ENCODE measurements at regions not wholly inside any gene's neighbourhood (a gene's known extent, or its start where the extent isn't known, plus 50 kb on each side); places are given as distances from the start of the nearest gene placed in this dataset.

GRCh38 chr12:47351526-47351925 is 271.8 kb upstream of the AMIGO2 start:
- Histone ChIP-seq H3K36me3 (replicated peaks in 1 of 2; ENCODE audit: control insufficient read depth in 1 of 2, insufficient read depth in 2 of 2, low read length in 1 of 2) (no peaks in the 10 kb centered on the region), H3K4me3 (ENCODE audit: low read depth in 2 of 2, low read length in 1 of 2) (no peak overlapping the region), H2AFZ (ENCODE audit: low read depth) (no peak overlapping the region), H3K9ac (no peak overlapping the region), H3K4me2 (no peak overlapping the region), H3K27me3 (ENCODE audit: insufficient read depth) (peaks cover 18% of the 10 kb centered on the region; the same call in 1 of the 2 replicates), H3K4me1 (ENCODE audit: control insufficient read depth in 1 of 2, insufficient read depth in 2 of 2, low read depth in 1 of 2, low read length in 1 of 2) (no peaks in the 10 kb centered on the region), H4K20me1 (ENCODE audit: insufficient read depth) (no peaks in the 10 kb centered on the region), H3K27ac (ENCODE audit: low read depth in 2 of 2, low read length in 1 of 2) (no peak overlapping the region), H3K9me2 (no peaks in the 10 kb centered on the region), H3K9me3 (no peaks in the 10 kb centered on the region), H3F3A (replicated peaks; ENCODE audit: insufficient read depth) (no peaks in the 10 kb centered on the region), H3K79me2 (ENCODE audit: insufficient read depth) (no peaks in the 10 kb centered on the region)
- WGBS (ENCODE audit: low lambda C conversion rate) = 22% methylated on average over 2 of the region's 2 CpGs
- DNase-seq = no peak
- TF ChIP-seq USF1 (IDR thresholded peaks at IDR 0.05; ENCODE audit: borderline replicate concordance, low read depth) = no peak
- TF ChIP-seq RCOR1 (IDR thresholded peaks at IDR 0.05; ENCODE audit: low read length) = no peak
- no peak for TF ChIP-seq JUND (IDR thresholded peaks at IDR 0.05)
- TF ChIP-seq, protein P1, sequence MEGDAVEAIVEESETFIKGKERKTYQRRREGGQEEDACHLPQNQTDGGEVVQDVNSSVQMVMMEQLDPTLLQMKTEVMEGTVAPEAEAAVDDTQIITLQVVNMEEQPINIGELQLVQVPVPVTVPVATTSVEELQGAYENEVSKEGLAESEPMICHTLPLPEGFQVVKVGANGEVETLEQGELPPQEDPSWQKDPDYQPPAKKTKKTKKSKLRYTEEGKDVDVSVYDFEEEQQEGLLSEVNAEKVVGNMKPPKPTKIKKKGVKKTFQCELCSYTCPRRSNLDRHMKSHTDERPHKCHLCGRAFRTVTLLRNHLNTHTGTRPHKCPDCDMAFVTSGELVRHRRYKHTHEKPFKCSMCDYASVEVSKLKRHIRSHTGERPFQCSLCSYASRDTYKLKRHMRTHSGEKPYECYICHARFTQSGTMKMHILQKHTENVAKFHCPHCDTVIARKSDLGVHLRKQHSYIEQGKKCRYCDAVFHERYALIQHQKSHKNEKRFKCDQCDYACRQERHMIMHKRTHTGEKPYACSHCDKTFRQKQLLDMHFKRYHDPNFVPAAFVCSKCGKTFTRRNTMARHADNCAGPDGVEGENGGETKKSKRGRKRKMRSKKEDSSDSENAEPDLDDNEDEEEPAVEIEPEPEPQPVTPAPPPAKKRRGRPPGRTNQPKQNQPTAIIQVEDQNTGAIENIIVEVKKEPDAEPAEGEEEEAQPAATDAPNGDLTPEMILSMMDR (IDR thresholded peaks at IDR 0.05) = no peak
- no peak for TF ChIP-seq FOXJ3 (CRISPR knock-in tag; IDR thresholded peaks at IDR 0.05)
- no peak for TF ChIP-seq EZH2phosphoT487 (IDR thresholded peaks at IDR 0.05; ENCODE audit: borderline replicate concordance, low read depth)
- CTCF ChIA-PET = no interaction called here
- POLR2A ChIA-PET = no interaction called here

GRCh38 chr12:47350062-47350408 is 270.3 kb upstream of the AMIGO2 start:
- Histone ChIP-seq H3K27me3 (ENCODE audit: insufficient read depth) (peaks cover 22% of the 10 kb centered on the region; the same call in 1 of the 2 replicates), H3K4me2 (no peak overlapping the region), H3K36me3 (replicated peaks in 1 of 2; ENCODE audit: control insufficient read depth in 1 of 2, insufficient read depth in 2 of 2, low read length in 1 of 2) (no peaks in the 10 kb centered on the region), H3K27ac (ENCODE audit: low read depth in 2 of 2, low read length in 1 of 2) (no peak overlapping the region), H3K9ac (no peak overlapping the region), H3K4me3 (ENCODE audit: low read depth in 2 of 2, low read length in 1 of 2) (no peak overlapping the region), H3K9me3 (no peaks in the 10 kb centered on the region), H3F3A (replicated peaks; ENCODE audit: insufficient read depth) (no peaks in the 10 kb centered on the region), H3K9me2 (no peaks in the 10 kb centered on the region), H4K20me1 (ENCODE audit: insufficient read depth) (no peaks in the 10 kb centered on the region), H3K4me1 (ENCODE audit: control insufficient read depth in 1 of 2, insufficient read depth in 2 of 2, low read depth in 1 of 2, low read length in 1 of 2) (no peaks in the 10 kb centered on the region), H3K79me2 (ENCODE audit: insufficient read depth) (no peaks in the 10 kb centered on the region), H2AFZ (ENCODE audit: low read depth) (no peak overlapping the region)
- POLR2A ChIA-PET = no interaction called here
- CTCF ChIA-PET = no interaction called here
- no peak for DNase-seq
- no peak for TF ChIP-seq EZH2phosphoT487 (IDR thresholded peaks at IDR 0.05; ENCODE audit: borderline replicate concordance, low read depth)
- no peak for TF ChIP-seq SIN3A (IDR thresholded peaks at IDR 0.05; ENCODE audit: borderline replicate concordance, low read depth, low read length)
- no peak for TF ChIP-seq RCOR1 (IDR thresholded peaks at IDR 0.05; ENCODE audit: low read length)
- TF ChIP-seq CHD2 (IDR thresholded peaks at IDR 0.05; ENCODE audit: low read length, partially characterized antibody) = no peak
- no peak for TF ChIP-seq ELF1 (IDR thresholded peaks at IDR 0.05)
- TF ChIP-seq TEAD4 (IDR thresholded peaks at IDR 0.05; ENCODE audit: borderline replicate concordance, insufficient read depth) = no peak
- TF ChIP-seq EP300 (IDR thresholded peaks at IDR 0.05; ENCODE audit: borderline replicate concordance in 1 of 2, low read depth in 1 of 2, low read length in 1 of 2) = no peak
- no peak for TF ChIP-seq FOXJ3 (CRISPR knock-in tag; IDR thresholded peaks at IDR 0.05)
- no peak for TF ChIP-seq RXRA (IDR thresholded peaks at IDR 0.05; ENCODE audit: borderline replicate concordance, low read depth)
- TF ChIP-seq, protein P2, sequence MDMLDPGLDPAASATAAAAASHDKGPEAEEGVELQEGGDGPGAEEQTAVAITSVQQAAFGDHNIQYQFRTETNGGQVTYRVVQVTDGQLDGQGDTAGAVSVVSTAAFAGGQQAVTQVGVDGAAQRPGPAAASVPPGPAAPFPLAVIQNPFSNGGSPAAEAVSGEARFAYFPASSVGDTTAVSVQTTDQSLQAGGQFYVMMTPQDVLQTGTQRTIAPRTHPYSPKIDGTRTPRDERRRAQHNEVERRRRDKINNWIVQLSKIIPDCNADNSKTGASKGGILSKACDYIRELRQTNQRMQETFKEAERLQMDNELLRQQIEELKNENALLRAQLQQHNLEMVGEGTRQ (IDR thresholded peaks at IDR 0.05; ENCODE audit: borderline replicate concordance, low read depth, low read length) = no peak
- no peak for TF ChIP-seq TCF12 (IDR thresholded peaks at IDR 0.05)

Data from SK-N-SH (cell line).